ENCODE measurements at regions not wholly inside any gene's neighbourhood (a gene's known extent, or its start where the extent isn't known, plus 50 kb on each side); places are given as distances from the start of the nearest gene placed in this dataset.

GRCh38 chr4:177087499-177087898, 222.2 kb upstream of the NEIL3 start:
- no peak overlapping the region for H3K4me3 Mint-ChIP-seq
- no peaks in the 10 kb centered on the region; the same call in 1 of the 2 replicates for H3K27me3 Mint-ChIP-seq (ENCODE audit: insufficient read depth)
- no peaks in the 10 kb centered on the region for H3K4me1 Mint-ChIP-seq (ENCODE audit: low read depth)
- no peaks in the 10 kb centered on the region for H3K9me3 Mint-ChIP-seq
- no peak overlapping the region for H3K27ac Mint-ChIP-seq
- DNase-seq, result no peak
- H3K36me3 Mint-ChIP-seq (ENCODE audit: low read depth), result no peaks in the 10 kb centered on the region
- no peak for TF ChIP-seq CTCF (IDR thresholded peaks at IDR 0.05)

GRCh38 chr4:177091515-177091914, 218.2 kb upstream of the NEIL3 start:
- no peak for DNase-seq
- Mint-ChIP-seq H3K36me3 (ENCODE audit: low read depth) (no peaks in the 10 kb centered on the region), H3K9me3 (no peaks in the 10 kb centered on the region), H3K27ac (no peak overlapping the region), H3K4me3 (no peak overlapping the region), H3K27me3 (ENCODE audit: insufficient read depth) (no peaks in the 10 kb centered on the region; the same call in 1 of the 2 replicates), H3K4me1 (ENCODE audit: low read depth) (0 out of 2 replicates have a peak, but pooled peaks cover 6% of the 10 kb centered on the region)
- no peak for TF ChIP-seq CTCF (IDR thresholded peaks at IDR 0.05)

- H3K36me3 Mint-ChIP-seq (ENCODE audit: low read depth), result no peaks in the 10 kb centered on the region
- 0 out of 2 replicates have a peak, but pooled peaks cover 6% of the 10 kb centered on the region for H3K4me1 Mint-ChIP-seq (ENCODE audit: low read depth)
- H3K4me3 Mint-ChIP-seq, result no peak overlapping the region
- no peak for TF ChIP-seq CTCF (IDR thresholded peaks at IDR 0.05)
- H3K27ac Mint-ChIP-seq, result no peak overlapping the region
- DNase-seq, result no peak
- H3K9me3 Mint-ChIP-seq, result no peaks in the 10 kb centered on the region
- no peaks in the 10 kb centered on the region for H3K27me3 Mint-ChIP-seq (ENCODE audit: insufficient read depth)
These were observed 216.9 kb upstream of the NEIL3 start for GRCh38 chr4:177092807-177093206.

GRCh38 chr4:177093964-177094363, 215.7 kb upstream of the NEIL3 start:
- no peaks in the 10 kb centered on the region for H3K9me3 Mint-ChIP-seq
- no peak overlapping the region for H3K4me3 Mint-ChIP-seq
- no peaks in the 10 kb centered on the region for H3K27me3 Mint-ChIP-seq (ENCODE audit: insufficient read depth)
- no peak overlapping the region for H3K27ac Mint-ChIP-seq
- H3K4me1 Mint-ChIP-seq (ENCODE audit: low read depth), result peaks cover 9% of the 10 kb centered on the region; the same call in 1 of the 2 replicates
- TF ChIP-seq CTCF (IDR thresholded peaks at IDR 0.05), result no peak
- no peaks in the 10 kb centered on the region for H3K36me3 Mint-ChIP-seq (ENCODE audit: low read depth)
- DNase-seq, result no peak

GRCh38 chr4:177097291-177097690, 212.4 kb upstream of the NEIL3 start:
- no peak for DNase-seq
- H3K9me3 Mint-ChIP-seq, result no peaks in the 10 kb centered on the region
- no peaks in the 10 kb centered on the region for H3K27me3 Mint-ChIP-seq (ENCODE audit: insufficient read depth)
- peaks cover 21% of the 10 kb centered on the region for H3K4me1 Mint-ChIP-seq (ENCODE audit: low read depth)
- TF ChIP-seq CTCF (IDR thresholded peaks at IDR 0.05), result no peak
- H3K4me3 Mint-ChIP-seq, result no peak overlapping the region
- H3K27ac Mint-ChIP-seq, result no peak overlapping the region
- no peaks in the 10 kb centered on the region for H3K36me3 Mint-ChIP-seq (ENCODE audit: low read depth)

GRCh38 chr4:177099211-177099610, 210.5 kb upstream of the NEIL3 start:
- Mint-ChIP-seq H3K9me3 (no peaks in the 10 kb centered on the region), H3K27me3 (ENCODE audit: insufficient read depth) (no peaks in the 10 kb centered on the region), H3K4me3 (no peak overlapping the region), H3K27ac (no peak overlapping the region), H3K36me3 (ENCODE audit: low read depth) (no peaks in the 10 kb centered on the region), H3K4me1 (ENCODE audit: low read depth) (peaks cover 21% of the 10 kb centered on the region)
- DNase-seq, result no peak
- no peak for TF ChIP-seq CTCF (IDR thresholded peaks at IDR 0.05)

Data from HFFc6 (cell line).